Stomach smooth muscle (tissue), 2 donors: ENCODE measurements at regions not wholly inside any gene's neighbourhood (a gene's known extent, or its start where the extent isn't known, plus 50 kb on each side); places are given as distances from the start of the nearest gene placed in this dataset.
"Not testable (repeated sequence)": the region's sequence is repeated elsewhere in the genome, so short reads cannot be mapped to it uniquely, and the experiment has no call there.

Experiments used
- H3K27ac ChIP-seq: one replicate; pipeline ENCODE4 v1.7.0; 2013; ENCODE audit warnings: mild to moderate bottlenecking, low read length, inconsistent platforms
- H3K27me3 ChIP-seq, 2 donors: one replicate each; pipeline ENCODE4 v1.7.0; 2013; ENCODE audit warnings: low read length in 2 of 2; ENCODE audit not compliant: insufficient read depth in 2 of 2, control insufficient read depth in 1 of 2
- H3K36me3 ChIP-seq, 2 donors: one replicate each; pipeline ENCODE4 v1.7.0; 2013; ENCODE audit warnings: low read length in 2 of 2; ENCODE audit not compliant: control insufficient read depth in 2 of 2, insufficient read depth in 2 of 2
- H3K4me1 ChIP-seq: one replicate; pipeline ENCODE4 v1.7.0; 2013; ENCODE audit warnings: low read length; ENCODE audit not compliant: control insufficient read depth, insufficient read depth
- H3K4me3 ChIP-seq, 2 donors: one replicate each; pipeline ENCODE4 v1.7.0; 2013; ENCODE audit warnings: low read length in 2 of 2
- H3K9ac ChIP-seq, 2 donors: one replicate each; pipeline ENCODE4 v1.7.0; 2013; ENCODE audit warnings: low read length in 2 of 2, mild to moderate bottlenecking in 1 of 2
- H3K9me3 ChIP-seq, 2 donors: one replicate each; pipeline ENCODE4 v1.7.0; 2013; ENCODE audit warnings: low read length in 2 of 2; ENCODE audit not compliant: control insufficient read depth in 2 of 2
- donor health status: healthy.
- donor health status: Pancreatic carcinoma.

DNA sequence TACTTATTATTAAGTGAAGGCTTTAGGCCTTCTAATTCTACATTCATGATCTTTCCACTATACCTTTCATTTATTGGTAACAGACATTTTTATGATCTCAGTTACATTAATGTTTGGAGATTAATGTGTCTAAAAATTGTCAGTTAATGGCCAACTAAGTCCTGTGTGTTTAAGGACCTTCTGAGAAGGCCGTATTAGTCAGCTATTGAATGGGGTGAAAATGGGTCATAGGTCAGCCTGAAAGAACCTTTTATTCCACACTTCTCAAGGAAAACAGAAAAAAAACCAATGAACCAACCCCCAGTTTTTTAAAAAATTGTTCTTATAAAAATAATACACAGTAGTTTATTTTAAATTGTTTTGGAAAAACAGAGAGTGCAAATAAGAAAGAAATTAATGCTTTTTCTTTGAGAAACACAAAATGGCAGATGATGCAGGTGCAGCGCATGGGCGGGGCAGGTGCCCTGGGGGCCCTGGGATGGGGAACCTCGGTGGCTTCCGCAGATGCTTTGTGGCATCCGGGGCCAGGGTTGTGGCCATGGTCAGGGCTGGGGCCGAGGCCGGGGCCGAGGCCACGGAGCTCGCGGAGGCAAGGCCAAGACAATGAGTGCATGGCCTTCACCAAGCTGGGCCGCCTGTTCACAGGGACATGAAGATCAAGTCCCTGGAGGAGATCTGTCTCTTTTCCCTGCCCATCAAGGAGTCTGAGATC lies 141.9 kb downstream of the SPATA31D1 start:
- H3K9me3 ChIP-seq, result no peaks in the 10 kb centered on the region
- H3K27me3 ChIP-seq, result no peaks in the 10 kb centered on the region
- H3K27ac ChIP-seq, result no peak overlapping the region
- H3K4me1 ChIP-seq, result no peaks in the 10 kb centered on the region
- H3K9ac ChIP-seq, result no peak overlapping the region
- H3K4me3 ChIP-seq, result no peak overlapping the region
- no peaks in the 10 kb centered on the region for H3K36me3 ChIP-seq

GRCh38 chr9:82131072-82131471 lies 142.5 kb downstream of the SPATA31D1 start:
- Histone ChIP-seq H3K4me3 (no peak overlapping the region), H3K27me3 (no peaks in the 10 kb centered on the region), H3K27ac (no peak overlapping the region), H3K9me3 (no peaks in the 10 kb centered on the region), H3K4me1 (no peaks in the 10 kb centered on the region), H3K9ac (no peak overlapping the region), H3K36me3 (no peaks in the 10 kb centered on the region)

GRCh38 chr9:82132024-82132423 lies 143.5 kb downstream of the SPATA31D1 start:
- Histone ChIP-seq H3K4me1 (no peaks in the 10 kb centered on the region), H3K9ac (no peak overlapping the region), H3K4me3 (no peak overlapping the region), H3K27me3 (no peaks in the 10 kb centered on the region), H3K9me3 (no peaks in the 10 kb centered on the region), H3K36me3 (no peaks in the 10 kb centered on the region), H3K27ac (no peak overlapping the region)

- Histone ChIP-seq H3K9me3 (no peaks in the 10 kb centered on the region), H3K4me3 (no peak overlapping the region), H3K36me3 (no peaks in the 10 kb centered on the region), H3K9ac (no peak overlapping the region), H3K4me1 (no peaks in the 10 kb centered on the region), H3K27me3 (no peaks in the 10 kb centered on the region), H3K27ac (no peak overlapping the region)
Measured at GRCh38 chr9:82134010-82134409, 145.4 kb downstream of the SPATA31D1 start.

DNA sequence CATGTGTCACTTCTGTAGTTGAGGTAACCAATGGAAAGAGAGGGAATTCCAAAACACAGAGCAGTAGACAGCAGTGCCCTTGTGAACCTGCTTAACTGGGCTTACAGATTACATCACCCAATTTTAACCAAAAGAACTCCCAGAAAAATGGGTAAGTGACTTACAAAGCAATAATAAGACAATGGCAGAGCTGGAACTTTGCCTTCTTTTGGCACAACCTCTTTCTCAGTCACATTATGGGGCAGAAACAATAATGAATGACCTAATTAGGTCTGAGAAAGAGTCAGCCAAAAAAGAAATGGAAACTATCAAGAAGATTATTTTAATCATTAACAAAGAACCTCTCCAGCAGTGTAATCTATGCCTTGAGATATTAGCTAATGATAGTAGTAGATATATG lies 146.5 kb downstream of the SPATA31D1 start:
- Histone ChIP-seq H3K27me3 (no peaks in the 10 kb centered on the region), H3K9ac (no peak overlapping the region), H3K27ac (no peak overlapping the region), H3K36me3 (no peaks in the 10 kb centered on the region), H3K9me3 (no peaks in the 10 kb centered on the region), H3K4me1 (no peaks in the 10 kb centered on the region), H3K4me3 (no peak overlapping the region)

GRCh38 chr9:82138081-82138480 lies 149.5 kb downstream of the SPATA31D1 start:
- not testable (repeated sequence) for H3K4me3 ChIP-seq, H3K27me3 ChIP-seq, H3K27ac ChIP-seq, H3K36me3 ChIP-seq, H3K9me3 ChIP-seq, H3K9ac ChIP-seq, H3K4me1 ChIP-seq

DNA sequence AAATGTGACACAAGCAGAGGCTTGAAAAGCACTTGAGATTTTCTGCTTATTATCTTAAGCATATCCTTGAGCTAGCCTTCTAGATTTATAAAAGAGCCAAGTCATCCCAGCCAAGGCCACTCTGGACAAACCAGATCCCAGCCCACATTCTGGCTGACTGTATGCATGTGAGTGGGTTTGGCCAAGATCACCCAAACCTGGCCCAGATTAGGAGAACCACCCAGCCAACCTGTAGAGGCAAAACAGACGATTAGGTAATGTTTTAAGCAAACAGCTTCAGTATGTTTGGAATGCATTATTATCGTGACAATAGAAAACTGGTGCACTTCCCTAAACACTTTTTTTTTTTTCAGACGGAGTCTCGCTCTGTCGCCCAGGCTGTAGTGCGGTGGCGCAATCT lies 151.9 kb downstream of the SPATA31D1 start:
- Histone ChIP-seq H3K36me3 (no peaks in the 10 kb centered on the region), H3K4me1 (no peaks in the 10 kb centered on the region), H3K9ac (no peak overlapping the region), H3K27ac (no peak overlapping the region), H3K4me3 (no peak overlapping the region), H3K27me3 (no peaks in the 10 kb centered on the region), H3K9me3 (no peaks in the 10 kb centered on the region)

DNA sequence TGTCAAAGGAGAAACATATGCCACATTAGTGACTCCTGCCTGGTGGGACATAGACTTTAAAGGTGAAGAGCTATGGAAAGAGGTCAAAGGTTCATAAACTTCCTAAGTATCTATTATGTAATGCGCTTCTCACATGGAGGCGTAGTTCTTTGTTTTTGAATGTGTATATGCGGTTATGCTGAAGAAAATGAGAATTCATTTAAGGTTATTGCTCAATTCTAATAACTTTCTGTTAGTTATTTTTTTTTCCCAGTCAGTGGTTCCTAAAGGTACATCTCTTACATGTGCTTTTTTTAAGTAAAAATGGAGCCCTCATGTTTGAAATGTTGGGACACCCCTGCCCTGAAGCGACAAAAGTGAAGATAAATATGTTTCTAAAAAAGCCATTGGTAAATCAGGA lies 156.2 kb downstream of the SPATA31D1 start:
- no peaks in the 10 kb centered on the region for H3K9me3 ChIP-seq
- H3K27me3 ChIP-seq, result no peaks in the 10 kb centered on the region
- H3K9ac ChIP-seq, result no peak overlapping the region
- H3K4me3 ChIP-seq, result no peak overlapping the region
- H3K27ac ChIP-seq, result no peak overlapping the region
- no peaks in the 10 kb centered on the region for H3K36me3 ChIP-seq
- no peaks in the 10 kb centered on the region for H3K4me1 ChIP-seq

DNA sequence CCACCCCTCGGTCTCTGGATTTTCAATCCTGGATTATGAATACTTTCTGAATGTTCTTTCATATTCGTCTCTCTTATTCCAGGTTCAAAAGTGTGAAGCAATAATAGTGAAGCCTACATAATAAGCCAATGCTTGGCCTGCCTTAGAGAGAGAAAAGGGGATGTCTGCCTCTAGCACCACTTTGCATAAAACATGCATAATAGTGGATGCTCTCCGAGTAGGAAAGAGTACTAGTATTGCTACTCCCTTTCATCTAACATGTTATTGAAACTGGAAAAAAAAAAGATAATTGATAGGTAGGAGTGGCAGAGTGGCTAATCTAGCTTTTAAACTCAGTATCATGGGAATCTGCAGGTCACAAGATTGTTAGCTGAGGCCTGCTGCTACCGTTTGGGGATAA lies 158.1 kb downstream of the SPATA31D1 start:
- Histone ChIP-seq H3K9ac (no peak overlapping the region), H3K4me3 (no peak overlapping the region), H3K27me3 (no peaks in the 10 kb centered on the region), H3K4me1 (no peaks in the 10 kb centered on the region), H3K9me3 (no peaks in the 10 kb centered on the region), H3K27ac (no peak overlapping the region), H3K36me3 (no peaks in the 10 kb centered on the region)

DNA sequence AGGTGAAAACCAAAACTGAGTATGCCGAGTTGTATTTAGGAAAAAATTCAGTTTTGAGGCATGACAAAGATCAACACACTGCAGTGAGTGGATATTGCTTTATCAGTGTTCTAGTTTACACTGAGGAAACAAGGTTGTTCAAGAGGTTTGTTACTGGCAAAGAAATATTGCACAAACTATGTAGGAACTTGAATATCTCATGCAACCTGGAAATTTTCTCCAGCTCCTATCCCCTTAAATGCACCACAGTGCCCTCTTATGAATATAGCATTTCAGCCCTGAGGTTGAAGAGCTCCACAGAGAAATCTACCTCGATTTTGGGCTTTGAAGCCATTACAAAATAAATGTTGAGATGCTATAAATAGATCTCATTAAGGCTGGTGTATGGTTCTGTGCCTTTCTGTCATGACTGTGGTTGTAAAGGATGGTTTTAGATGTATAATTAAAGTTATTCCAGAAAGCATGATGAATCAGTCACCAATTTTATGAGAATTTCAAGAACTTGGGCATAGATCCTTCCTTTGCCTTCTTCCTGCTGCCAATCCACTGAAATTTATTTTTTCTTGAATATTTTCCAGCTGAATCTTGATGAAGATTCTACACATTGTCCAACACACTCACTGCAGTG lies 159.3 kb downstream of the SPATA31D1 start:
- no peaks in the 10 kb centered on the region for H3K27me3 ChIP-seq
- H3K27ac ChIP-seq, result no peak overlapping the region
- no peaks in the 10 kb centered on the region for H3K4me1 ChIP-seq
- no peak overlapping the region for H3K9ac ChIP-seq
- no peak overlapping the region for H3K4me3 ChIP-seq
- H3K36me3 ChIP-seq, result no peaks in the 10 kb centered on the region
- H3K9me3 ChIP-seq, result no peaks in the 10 kb centered on the region

DNA sequence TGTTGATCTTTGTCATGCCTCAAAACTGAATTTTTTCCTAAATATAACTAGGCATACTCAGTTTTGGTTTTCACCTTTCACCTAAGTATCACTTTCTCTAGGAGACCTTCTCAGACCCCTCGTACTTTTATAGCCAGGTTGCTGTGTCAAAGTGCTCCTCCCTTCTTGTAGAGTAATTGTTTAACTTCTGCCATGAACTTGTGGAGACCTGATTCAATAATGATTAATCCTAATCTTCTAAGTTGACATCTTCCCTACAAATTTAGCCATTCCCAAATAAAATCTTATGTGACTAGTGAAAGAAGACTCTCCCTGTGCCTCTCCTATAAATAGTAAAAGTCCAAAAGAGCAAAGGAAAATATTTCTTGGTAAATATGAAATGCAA lies 159.8 kb downstream of the SPATA31D1 start:
- no peaks in the 10 kb centered on the region for H3K36me3 ChIP-seq
- no peaks in the 10 kb centered on the region for H3K4me1 ChIP-seq
- no peak overlapping the region for H3K4me3 ChIP-seq
- no peaks in the 10 kb centered on the region for H3K9me3 ChIP-seq
- H3K27ac ChIP-seq, result no peak overlapping the region
- no peaks in the 10 kb centered on the region for H3K27me3 ChIP-seq
- no peak overlapping the region for H3K9ac ChIP-seq
